ENCODE measurements at regions not wholly inside any gene's neighbourhood (a gene's known extent, or its start where the extent isn't known, plus 50 kb on each side); places are given as distances from the start of the nearest gene placed in this dataset.

DNA sequence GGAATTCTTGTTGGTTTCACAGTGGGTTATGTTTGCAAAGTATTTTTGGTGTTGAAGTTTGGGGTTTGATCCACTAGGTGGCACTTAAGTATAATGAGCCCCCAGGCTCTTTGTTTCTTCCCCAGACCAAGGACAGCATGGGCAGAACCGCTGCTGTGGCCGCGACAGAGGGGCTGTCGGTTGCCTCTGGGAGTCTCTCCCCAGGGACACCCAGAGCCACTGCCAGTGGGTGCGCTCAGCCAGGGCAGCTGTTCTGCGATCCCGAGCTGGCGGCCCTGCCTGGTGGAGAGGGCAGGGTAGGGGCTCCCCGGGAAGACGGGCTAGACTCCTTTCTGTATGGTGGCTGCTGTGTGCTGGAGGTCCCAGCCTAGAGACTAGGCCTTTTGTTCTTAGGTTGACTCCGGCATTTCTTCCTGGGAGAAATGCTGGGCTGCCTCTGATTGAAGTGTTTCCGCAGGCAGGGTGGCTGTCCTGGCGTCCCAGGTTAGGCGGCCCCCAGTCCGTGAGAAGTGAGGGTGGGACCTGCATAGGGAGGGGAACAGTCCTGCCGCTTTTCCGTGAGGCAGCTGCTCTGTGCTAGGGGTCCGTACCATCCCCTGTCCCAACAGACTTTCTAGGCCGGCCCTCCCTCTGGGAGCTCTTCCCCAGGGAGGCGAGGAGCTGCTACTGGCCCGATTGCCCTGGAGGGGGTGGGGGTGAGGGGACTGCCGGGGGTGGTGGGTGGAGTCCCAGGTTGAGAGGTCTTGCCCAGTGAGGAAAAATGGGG lies 253.1 kb upstream of the PELI2 start:
- no peaks in the 10 kb centered on the region for H3K36me3 ChIP-seq
- no peak for TF ChIP-seq POLR2A (IDR thresholded peaks at IDR 0.05; ENCODE audit: low read depth)
- TF ChIP-seq, protein P1, sequence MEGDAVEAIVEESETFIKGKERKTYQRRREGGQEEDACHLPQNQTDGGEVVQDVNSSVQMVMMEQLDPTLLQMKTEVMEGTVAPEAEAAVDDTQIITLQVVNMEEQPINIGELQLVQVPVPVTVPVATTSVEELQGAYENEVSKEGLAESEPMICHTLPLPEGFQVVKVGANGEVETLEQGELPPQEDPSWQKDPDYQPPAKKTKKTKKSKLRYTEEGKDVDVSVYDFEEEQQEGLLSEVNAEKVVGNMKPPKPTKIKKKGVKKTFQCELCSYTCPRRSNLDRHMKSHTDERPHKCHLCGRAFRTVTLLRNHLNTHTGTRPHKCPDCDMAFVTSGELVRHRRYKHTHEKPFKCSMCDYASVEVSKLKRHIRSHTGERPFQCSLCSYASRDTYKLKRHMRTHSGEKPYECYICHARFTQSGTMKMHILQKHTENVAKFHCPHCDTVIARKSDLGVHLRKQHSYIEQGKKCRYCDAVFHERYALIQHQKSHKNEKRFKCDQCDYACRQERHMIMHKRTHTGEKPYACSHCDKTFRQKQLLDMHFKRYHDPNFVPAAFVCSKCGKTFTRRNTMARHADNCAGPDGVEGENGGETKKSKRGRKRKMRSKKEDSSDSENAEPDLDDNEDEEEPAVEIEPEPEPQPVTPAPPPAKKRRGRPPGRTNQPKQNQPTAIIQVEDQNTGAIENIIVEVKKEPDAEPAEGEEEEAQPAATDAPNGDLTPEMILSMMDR (IDR thresholded peaks at IDR 0.05) = no peak
- TF ChIP-seq EP300 (IDR thresholded peaks at IDR 0.05) = no peak
- no peak for TF ChIP-seq POLR2AphosphoS5 (IDR thresholded peaks at IDR 0.05)
- H3K4me1 ChIP-seq = no peaks in the 10 kb centered on the region
- intact Hi-C loops (cut with DNase I) = no loop called here
- 85% methylated on average over 14 of the region's 22 CpGs for WGBS
- no peak for DNase-seq (ENCODE audit: extremely low spot score)
- H3K27ac ChIP-seq (replicated peaks in 1 of 4) = no peak overlapping the region
- no peak overlapping the region for H3K4me3 ChIP-seq
- no peaks in the 10 kb centered on the region for H3K27me3 ChIP-seq
- peaks cover 0 to 15% (median 10%) of the 10 kb centered on the region in 4 donors for H3K9me3 ChIP-seq

DNA sequence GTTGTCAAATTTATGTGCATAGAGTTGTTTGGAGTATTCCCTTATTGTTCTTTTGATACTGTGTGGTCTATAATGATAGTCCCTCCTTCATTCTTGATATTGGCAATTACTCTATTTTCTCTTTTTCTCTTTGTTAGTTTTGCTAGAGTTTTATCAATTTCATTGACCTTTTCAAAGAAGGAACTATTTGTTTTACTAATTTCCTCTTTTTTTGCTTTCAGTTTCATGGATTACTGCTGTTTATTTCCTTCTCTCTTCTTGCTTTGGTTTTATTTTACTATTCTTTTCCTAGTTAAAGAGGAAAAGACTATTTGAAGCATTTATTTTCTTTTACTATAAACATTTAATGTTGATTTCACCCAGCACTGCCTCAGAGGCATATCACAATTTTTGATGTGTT lies 250.9 kb upstream of the PELI2 start:
- no peaks in the 10 kb centered on the region for H3K27me3 ChIP-seq
- no peaks in the 10 kb centered on the region for H3K4me1 ChIP-seq
- no peak overlapping the region for H3K27ac ChIP-seq (replicated peaks in 1 of 4)
- intact Hi-C loops (cut with DNase I) = no loop called here
- no peak for TF ChIP-seq POLR2AphosphoS5 (IDR thresholded peaks at IDR 0.05)
- TF ChIP-seq, protein P1 (IDR thresholded peaks at IDR 0.05) = no peak
- no peak for TF ChIP-seq EP300 (IDR thresholded peaks at IDR 0.05)
- no peak for TF ChIP-seq POLR2A (IDR thresholded peaks at IDR 0.05; ENCODE audit: low read depth)
- no peaks in the 10 kb centered on the region for H3K36me3 ChIP-seq
- H3K4me3 ChIP-seq = no peak overlapping the region
- no peak for DNase-seq (ENCODE audit: extremely low spot score)
- peaks cover 0 to 15% (median 6%) of the 10 kb centered on the region in 4 donors for H3K9me3 ChIP-seq

DNA sequence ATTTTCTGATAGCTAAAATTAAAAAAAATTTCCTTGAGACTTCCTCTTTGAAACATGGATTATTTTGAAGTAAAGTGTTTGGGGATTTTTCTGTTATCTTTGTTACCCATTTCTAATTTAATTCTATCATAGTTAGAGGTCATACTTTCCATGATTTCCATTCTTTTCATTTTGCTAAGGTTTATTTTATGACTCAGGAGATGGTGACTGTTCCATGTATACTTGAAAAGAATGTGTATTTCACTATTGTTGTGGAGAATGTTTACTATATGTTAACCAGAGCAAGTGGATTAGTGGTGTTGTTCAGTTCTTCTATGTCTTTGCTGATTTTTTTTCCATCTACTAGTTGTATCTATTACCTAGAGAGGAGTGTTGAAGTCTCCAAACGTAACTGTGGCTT lies 250.5 kb upstream of the PELI2 start:
- Histone ChIP-seq H3K27ac (replicated peaks in 1 of 4) (no peak overlapping the region), H3K4me3 (no peak overlapping the region), H3K9me3 (peaks cover 0 to 15% (median 6%) of the 10 kb centered on the region in 4 donors), H3K4me1 (no peaks in the 10 kb centered on the region), H3K27me3 (no peaks in the 10 kb centered on the region), H3K36me3 (no peaks in the 10 kb centered on the region)
- intact Hi-C loops (cut with DNase I) = no loop called here
- no peak for DNase-seq (ENCODE audit: extremely low spot score)
- WGBS = 82% methylated on average over 1 of the region's 1 CpG
- TF ChIP-seq POLR2A (IDR thresholded peaks at IDR 0.05; ENCODE audit: low read depth) (no peak), EP300 (IDR thresholded peaks at IDR 0.05) (no peak), POLR2AphosphoS5 (IDR thresholded peaks at IDR 0.05) (no peak)
- TF ChIP-seq, protein P1 (IDR thresholded peaks at IDR 0.05) = no peak

DNA sequence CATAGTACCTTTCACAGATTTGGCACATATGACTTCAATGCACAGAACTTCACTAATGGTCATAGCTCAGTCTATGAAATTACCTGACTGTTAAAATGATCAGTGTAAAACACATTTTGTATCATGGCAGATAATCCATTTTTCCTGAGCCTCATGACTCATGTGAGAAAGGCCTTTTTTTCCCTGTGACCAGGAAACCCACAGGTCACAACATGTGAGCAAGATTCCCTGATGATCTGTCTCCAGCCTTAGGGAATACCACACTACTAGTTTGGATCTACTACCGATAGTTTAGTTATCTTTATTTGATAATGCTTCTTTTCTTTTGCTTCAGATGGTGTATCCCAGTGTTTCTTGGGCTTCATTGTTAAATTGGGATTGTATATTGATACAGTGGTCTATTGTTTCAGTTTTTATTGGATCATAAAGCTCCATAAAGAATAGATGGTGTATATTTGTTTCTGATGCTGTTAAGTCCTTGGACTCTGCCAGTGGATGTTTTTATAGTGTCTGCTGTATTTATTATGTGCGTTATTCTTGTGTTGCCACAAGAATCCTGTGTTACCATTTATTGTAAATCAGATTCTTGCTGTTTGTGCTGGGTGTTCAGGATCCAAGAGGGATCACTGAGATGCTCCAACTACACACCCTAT lies 248.7 kb upstream of the PELI2 start:
- intact Hi-C loops (cut with DNase I) = no loop called here
- whole genome bisulfite sequencing = 67% methylated on average over 2 of the region's 2 CpGs

More for the DNA sequence above, 248.7 kb upstream of the PELI2 start:
- Histone ChIP-seq H3K27ac (replicated peaks in 1 of 4) (no peak overlapping the region), H3K9me3 (peaks cover 0 to 3% (median 0%) of the 10 kb centered on the region in 4 donors), H3K4me3 (no peak overlapping the region), H3K27me3 (no peaks in the 10 kb centered on the region), H3K36me3 (no peaks in the 10 kb centered on the region), H3K4me1 (peaks cover 0 to 4% (median 0%) of the 10 kb centered on the region in 4 donors)
- TF ChIP-seq, protein P1 (IDR thresholded peaks at IDR 0.05) = no peak
- no peak for TF ChIP-seq POLR2A (IDR thresholded peaks at IDR 0.05; ENCODE audit: low read depth)
- TF ChIP-seq EP300 (IDR thresholded peaks at IDR 0.05) = no peak
- TF ChIP-seq POLR2AphosphoS5 (IDR thresholded peaks at IDR 0.05) = no peak
- no peak for DNase-seq (ENCODE audit: extremely low spot score)
